GM23248 (cell line): ENCODE measurements at regions not wholly inside any gene's neighbourhood (a gene's known extent, or its start where the extent isn't known, plus 50 kb on each side); places are given as distances from the start of the nearest gene placed in this dataset.

Source experiments
- DNase-seq: peaks from one replicate; pipeline ENCODE4 v3.0.0-alpha.2; 2015
- H2AFZ ChIP-seq: fragments of 200-600 bp; sonication (generic); 2 replicates; pipeline ENCODE4 v1.6.1; 2016; ENCODE audit warnings: antibody characterized with exemption
- H3F3A ChIP-seq: fragments of 200-600 bp; sonication (generic); 2 replicates; pipeline ENCODE4 v1.6.1; 2016; ENCODE audit warnings: mild to moderate bottlenecking, antibody characterized with exemption, mixed run types; ENCODE audit not compliant: insufficient read depth
- H3K27ac ChIP-seq: fragments of 200-600 bp; sonication (generic); 2 replicates; pipeline ENCODE4 v1.5.1; 2016; ENCODE audit warnings: mild to moderate bottlenecking
- H3K27me3 ChIP-seq: fragments of 200-600 bp; sonication (generic); replicated peaks from 2 replicates; pipeline ENCODE4 v1.6.1; 2016; ENCODE audit warnings: mild to moderate bottlenecking; ENCODE audit not compliant: insufficient read depth
- H3K36me3 ChIP-seq: fragments of 200-600 bp; sonication (generic); 2 replicates; pipeline ENCODE4 v1.6.1; 2016; ENCODE audit warnings: low read depth, mild to moderate bottlenecking
- H3K4me1 ChIP-seq: fragments of 200-600 bp; sonication (generic); 2 replicates; pipeline ENCODE4 v1.6.1; 2016; ENCODE audit warnings: mild to moderate bottlenecking; ENCODE audit not compliant: insufficient read depth
- H3K4me2 ChIP-seq: fragments of 200-600 bp; sonication (generic); one replicate; pipeline ENCODE4 v1.6.1; 2016; ENCODE audit warnings: mild to moderate bottlenecking; ENCODE audit not compliant: unreplicated experiment
- H3K4me3 ChIP-seq: fragments of 200-600 bp; sonication (generic); 2 replicates; pipeline ENCODE4 v1.5.1; 2016; ENCODE audit warnings: mild to moderate bottlenecking
- H3K79me2 ChIP-seq: fragments of 200-600 bp; sonication (generic); 2 replicates; pipeline ENCODE4 v1.6.1; 2016; ENCODE audit warnings: mild to moderate bottlenecking; ENCODE audit not compliant: insufficient read depth
- H3K9ac ChIP-seq: fragments of 200-600 bp; sonication (generic); 2 replicates; pipeline ENCODE4 v1.6.1; 2016; ENCODE audit warnings: mild to moderate bottlenecking
- H3K9me2 ChIP-seq: fragments of 200-600 bp; sonication (generic); 2 replicates; pipeline ENCODE4 v1.6.1; 2016; ENCODE audit warnings: mixed run types, mild to moderate bottlenecking, moderate library complexity; ENCODE audit not compliant: insufficient read depth
- H3K9me3 ChIP-seq: fragments of 200-600 bp; sonication (generic); one replicate; pipeline ENCODE4 v1.6.1; 2017; ENCODE audit warnings: low read depth
- H4K20me1 ChIP-seq: fragments of 200-600 bp; sonication (generic); 2 replicates; pipeline ENCODE4 v1.6.0; 2016; ENCODE audit not compliant: insufficient read depth
- EZH2 ChIP-seq: fragments of 200-600 bp; sonication (generic); IDR thresholded peaks from 2 replicates; pipeline ENCODE4 v1.6.1; 2018; ENCODE audit warnings: antibody characterized with exemption, mild to moderate bottlenecking; ENCODE audit not compliant: insufficient read depth, poor library complexity, severe bottlenecking
- EZH2phosphoT487 ChIP-seq: fragments of 200-600 bp; sonication (generic); IDR thresholded peaks from 2 replicates; pipeline ENCODE4 v1.6.1; 2018; ENCODE audit warnings: antibody characterized with exemption, moderate library complexity, mild to moderate bottlenecking, low read depth; ENCODE audit not compliant: insufficient read depth
- WGBS, 2 experiments: methylation state at CpG; one replicate each; pipeline ENCODE4 v1.1.6; 2015 to 2017; ENCODE audit warnings: low lambda C conversion rate in 2 of 2, low coverage in 1 of 2; ENCODE audit errors: missing lambda C conversion rate in 2 of 2; 5-methylcytosine and 5-hydroxymethylcytosine counted together
- in situ Hi-C: fragments of 300-500 bp; cut with MboI; formaldehyde crosslinking; loops from 2 replicates; pipeline ENCODE4 v1.15.0; 2020

DNA sequence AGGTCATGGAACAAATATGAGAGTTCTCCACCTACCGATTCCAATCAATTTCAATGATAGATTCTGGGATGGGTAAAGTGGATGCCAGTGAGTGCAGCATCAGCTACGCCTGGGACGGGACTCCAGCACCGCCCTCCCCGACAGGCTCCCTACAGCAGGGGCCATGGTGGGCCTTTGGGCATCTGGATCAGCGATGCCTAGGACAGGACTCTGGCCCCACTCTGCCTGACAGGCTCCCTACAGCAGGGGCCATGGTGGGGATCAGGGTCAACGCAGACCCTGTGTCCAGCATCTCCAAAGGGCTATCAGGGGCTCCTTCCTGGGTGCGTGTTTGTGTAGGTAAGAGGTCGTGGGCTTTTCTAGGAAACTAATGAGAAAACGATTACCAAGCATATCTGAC is 111.2 kb upstream of the TCERG1L start:
- H3K36me3 ChIP-seq, result no peaks in the 10 kb centered on the region
- no peaks in the 10 kb centered on the region for H3K79me2 ChIP-seq
- no peak overlapping the region for H3K4me3 ChIP-seq
- no peaks in the 10 kb centered on the region for H3K9me3 ChIP-seq
- H4K20me1 ChIP-seq, result no peaks in the 10 kb centered on the region
- no peak overlapping the region for H3K9ac ChIP-seq
- WGBS, 2 experiments, result 43 to 49% methylated on average over 10 of the region's 10 CpGs
- H2AFZ ChIP-seq, result no peak overlapping the region
- TF ChIP-seq EZH2 (no peak), EZH2phosphoT487 (no peak)
- H3K27ac ChIP-seq, result no peak overlapping the region
- H3K4me1 ChIP-seq, result no peaks in the 10 kb centered on the region
- DNase-seq, result no peak
- H3K27me3 ChIP-seq, result no peaks in the 10 kb centered on the region
- in situ Hi-C loops, result no loop called here
- H3K9me2 ChIP-seq, result no peaks in the 10 kb centered on the region
- H3K4me2 ChIP-seq, result no peak overlapping the region
- H3F3A ChIP-seq, result no peaks in the 10 kb centered on the region

DNA sequence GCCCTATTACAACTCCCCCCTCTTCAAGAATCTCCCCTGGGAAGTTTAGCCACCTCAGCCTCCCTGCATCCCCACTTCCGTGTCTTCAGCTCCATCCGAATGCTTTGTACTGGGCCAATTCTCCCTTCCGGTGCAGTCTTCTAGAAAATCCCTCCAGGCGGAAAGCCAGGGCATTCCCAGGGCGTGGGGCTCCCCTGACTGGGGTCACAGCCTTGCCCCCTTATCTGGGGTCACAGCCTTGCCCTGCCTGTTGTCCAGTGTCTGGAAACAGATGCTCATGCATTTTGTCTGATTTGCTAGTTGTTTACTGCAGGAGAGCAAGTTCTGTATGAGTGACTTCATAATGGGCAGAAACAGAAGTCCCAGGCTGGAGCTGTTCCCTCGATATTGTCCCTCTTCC is 112.5 kb upstream of the TCERG1L start:
- Histone ChIP-seq H3K36me3 (no peaks in the 10 kb centered on the region), H3K27me3 (no peaks in the 10 kb centered on the region), H3F3A (no peaks in the 10 kb centered on the region), H3K27ac (no peak overlapping the region), H2AFZ (no peak overlapping the region), H3K4me3 (no peak overlapping the region), H3K9ac (no peak overlapping the region), H4K20me1 (no peaks in the 10 kb centered on the region), H3K9me3 (no peaks in the 10 kb centered on the region), H3K4me2 (no peak overlapping the region), H3K9me2 (no peaks in the 10 kb centered on the region), H3K79me2 (no peaks in the 10 kb centered on the region), H3K4me1 (no peaks in the 10 kb centered on the region)
- no peak for DNase-seq
- 27 to 31% methylated on average over 6 of the region's 6 CpGs for WGBS, 2 experiments
- in situ Hi-C loops, result no loop called here
- no peak for TF ChIP-seq EZH2phosphoT487
- no peak for TF ChIP-seq EZH2

DNA sequence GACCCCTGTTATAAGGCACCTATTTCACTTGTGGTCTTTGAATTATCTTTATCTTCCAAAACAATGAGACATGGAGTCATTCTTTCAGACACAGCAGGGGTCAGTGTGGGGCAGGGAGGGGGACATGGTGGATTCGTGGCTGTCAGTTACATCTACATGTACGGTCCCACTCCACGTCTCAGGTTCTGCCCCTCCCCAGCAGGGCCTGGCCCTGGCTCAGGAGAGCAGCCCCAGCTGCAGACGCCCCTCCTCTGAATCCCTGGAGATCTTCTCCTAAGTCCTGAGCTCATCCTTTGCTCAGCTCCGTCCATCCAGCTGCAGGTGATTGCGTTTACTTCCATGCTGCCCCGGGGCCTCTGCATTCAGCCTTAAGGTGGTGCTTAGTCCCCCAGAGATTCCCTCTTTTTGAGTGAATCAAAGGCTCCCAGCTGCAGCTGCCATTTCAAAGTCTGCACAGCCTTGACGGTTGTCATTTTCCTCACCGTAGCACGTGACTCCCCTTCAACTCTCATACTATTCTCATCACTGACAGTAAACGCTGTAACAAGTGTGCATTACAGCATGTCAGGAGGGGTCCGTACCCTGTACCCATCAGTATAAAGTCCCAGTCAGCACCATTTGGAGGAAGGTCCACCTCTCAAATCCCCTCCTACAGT is 113.4 kb upstream of the TCERG1L start:
- no peak overlapping the region for H3K27ac ChIP-seq
- no peaks in the 10 kb centered on the region for H3K79me2 ChIP-seq
- H3K4me2 ChIP-seq, result no peak overlapping the region
- WGBS, 2 experiments, result 39 to 40% methylated on average over 12 of the region's 12 CpGs
- H3K27me3 ChIP-seq, result no peaks in the 10 kb centered on the region
- no peaks in the 10 kb centered on the region for H4K20me1 ChIP-seq
- no peak overlapping the region for H3K9ac ChIP-seq
- no peak overlapping the region for H3K4me3 ChIP-seq
- no peaks in the 10 kb centered on the region for H3K9me2 ChIP-seq
- no peaks in the 10 kb centered on the region for H3K36me3 ChIP-seq
- H2AFZ ChIP-seq, result no peak overlapping the region
- DNase-seq, result no peak
- no peak for TF ChIP-seq EZH2
- no peak for TF ChIP-seq EZH2phosphoT487
- in situ Hi-C loops, result no loop called here
- H3F3A ChIP-seq, result no peaks in the 10 kb centered on the region
- no peaks in the 10 kb centered on the region for H3K4me1 ChIP-seq
- no peaks in the 10 kb centered on the region for H3K9me3 ChIP-seq

DNA sequence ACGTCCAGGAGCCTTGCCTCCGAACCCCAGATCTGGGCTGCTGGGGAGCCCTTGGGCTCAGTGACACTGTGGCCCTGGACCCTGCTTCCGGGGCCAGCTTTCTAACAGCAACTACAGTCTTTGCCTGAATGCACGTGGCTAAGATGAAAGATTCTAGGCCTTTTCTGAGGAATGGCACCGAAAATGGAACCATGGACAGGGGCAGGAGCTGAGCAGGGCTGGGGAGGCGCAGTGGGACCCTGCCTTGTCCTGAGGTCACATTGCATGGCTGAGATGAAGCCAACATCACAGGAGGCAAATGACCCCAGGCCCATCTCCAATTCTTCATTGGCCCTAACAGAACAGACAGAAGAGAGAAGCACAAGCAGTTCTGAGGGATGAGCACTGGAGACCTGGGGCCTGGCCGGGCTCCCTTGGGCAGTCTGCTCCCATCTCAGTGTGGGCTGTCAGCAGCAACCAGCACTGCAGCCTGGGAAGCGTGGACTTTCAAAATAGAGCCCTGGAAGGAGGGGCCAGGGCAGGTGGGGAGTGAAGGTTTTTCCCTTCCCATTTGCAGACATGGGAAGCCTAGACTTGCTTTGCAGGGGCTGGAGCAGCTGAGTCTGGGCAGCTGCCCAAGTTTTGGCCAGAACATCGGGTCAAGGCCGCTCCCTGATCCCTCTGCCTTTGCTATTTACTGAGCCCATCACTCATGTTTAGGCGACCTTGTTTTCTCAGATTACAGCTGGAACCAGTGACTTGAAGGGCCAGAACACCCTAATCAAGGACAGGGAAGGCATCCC is 114.4 kb upstream of the TCERG1L start:
- no peaks in the 10 kb centered on the region for H4K20me1 ChIP-seq
- H3K27ac ChIP-seq, result no peak overlapping the region
- no peak overlapping the region for H2AFZ ChIP-seq
- H3K9me2 ChIP-seq, result no peaks in the 10 kb centered on the region
- no peak overlapping the region for H3K4me2 ChIP-seq
- no peaks in the 10 kb centered on the region for H3K36me3 ChIP-seq
- H3K4me3 ChIP-seq, result no peak overlapping the region
- no peak for DNase-seq
- no peaks in the 10 kb centered on the region for H3K79me2 ChIP-seq
- no peaks in the 10 kb centered on the region for H3F3A ChIP-seq
- peaks cover 3% of the 10 kb centered on the region; the same call in 1 of the 2 replicates for H3K27me3 ChIP-seq
- WGBS, 2 experiments, result 24 to 26% methylated on average over 11 of the region's 11 CpGs
- no peak overlapping the region for H3K9ac ChIP-seq
- TF ChIP-seq EZH2phosphoT487 (no peak), EZH2 (no peak)
- in situ Hi-C loops, result no loop called here
- no peaks in the 10 kb centered on the region for H3K4me1 ChIP-seq
- H3K9me3 ChIP-seq, result no peaks in the 10 kb centered on the region
